ENCODE measurements at regions not wholly inside any gene's neighbourhood (a gene's known extent, or its start where the extent isn't known, plus 50 kb on each side); places are given as distances from the start of the nearest gene placed in this dataset.

- no peak for DNase-seq
These were observed 187.0 kb downstream of the AASDH start for GRCh38 chr4:56200275-56200674.

GRCh38 chr4:56198265-56198664 is 189.0 kb downstream of the AASDH start:
- no peak for DNase-seq

- no peak for DNase-seq
These were observed 189.9 kb downstream of the AASDH start for GRCh38 chr4:56197387-56197786.

GRCh38 chr4:56195025-56195424 is 192.3 kb downstream of the AASDH start:
- DNase-seq, result no peak

- DNase-seq, result no peak
These were observed 195.8 kb downstream of the AASDH start for GRCh38 chr4:56191534-56191933.

DNA sequence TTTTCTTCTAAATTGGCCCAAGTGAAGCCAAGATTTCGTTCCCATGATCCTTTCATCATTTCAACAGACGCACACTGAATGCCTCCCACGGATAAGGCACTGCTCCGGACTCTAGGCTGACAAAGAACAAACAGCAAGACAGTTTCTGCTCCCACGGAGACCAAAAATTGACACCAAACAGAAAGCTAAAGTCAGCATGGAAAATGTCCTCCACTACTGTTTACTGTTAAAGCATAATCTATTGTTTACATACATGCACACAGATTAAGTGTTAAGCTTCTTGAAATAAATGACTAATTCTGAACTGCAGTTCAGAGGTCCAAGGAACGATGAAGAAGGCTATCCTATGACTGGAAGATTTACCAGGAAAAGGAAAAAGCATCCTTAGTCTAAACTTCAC is 199.6 kb downstream of the AASDH start:
- no peak for DNase-seq

- no peak for DNase-seq
These were observed 200.3 kb downstream of the AASDH start for GRCh38 chr4:56186808-56187523.

DNA sequence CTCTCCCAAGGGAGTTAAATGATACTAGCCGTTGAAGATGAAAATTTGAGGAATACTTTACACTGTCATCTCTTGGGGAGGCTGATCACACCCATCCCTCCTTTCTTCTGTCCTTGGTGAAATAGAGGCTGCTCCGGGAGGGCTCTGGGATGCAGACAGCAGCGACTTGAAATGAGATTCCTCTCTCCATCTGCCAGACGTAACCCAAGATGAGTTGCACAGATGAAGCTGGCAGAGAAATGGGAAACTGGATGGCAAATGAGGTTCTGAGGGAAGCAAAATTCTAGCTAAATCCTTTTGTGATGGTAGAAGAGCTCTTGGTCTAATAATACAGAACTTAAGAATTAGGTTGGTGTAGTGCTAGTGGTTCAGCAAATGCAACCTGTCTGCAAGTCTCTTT is 201.4 kb downstream of the AASDH start:
- DNase-seq, result no peak

- DNase-seq, result no peak
These were observed 203.1 kb downstream of the AASDH start for GRCh38 chr4:56184214-56184613.

DNA sequence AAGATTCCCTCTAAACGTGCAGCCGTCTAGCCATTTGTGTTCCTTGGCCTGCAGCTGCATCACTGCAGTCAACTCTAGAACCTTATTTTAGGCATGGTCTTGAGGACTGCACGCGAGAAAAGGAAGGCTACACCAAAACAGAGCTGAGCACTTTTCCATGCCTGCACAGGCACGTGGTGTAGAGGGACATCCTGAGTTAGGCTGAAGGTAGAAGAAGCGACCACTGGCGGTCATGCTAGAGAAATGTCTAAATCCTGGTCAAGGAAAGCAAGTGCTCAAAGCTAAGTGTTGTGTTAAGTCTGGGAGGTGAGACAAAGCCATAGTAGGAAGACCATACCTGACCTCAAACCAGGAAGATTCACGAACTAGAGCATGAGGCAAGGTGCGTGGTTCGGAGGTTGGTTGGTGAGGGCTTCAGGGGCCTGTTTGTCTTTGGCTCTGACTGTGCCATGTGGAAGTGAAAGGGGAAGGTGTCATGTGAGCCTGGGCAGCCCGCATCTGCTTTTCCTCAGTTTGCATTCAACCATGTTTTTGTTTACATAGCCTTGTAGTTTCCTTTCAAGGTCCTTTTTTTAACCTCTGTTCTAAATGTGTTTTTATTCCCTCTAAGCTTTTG is 203.8 kb downstream of the AASDH start:
- DNase-seq, result no peak

GRCh38 chr4:56182356-56182755 is 204.9 kb downstream of the AASDH start:
- DNase-seq, result no peak

DNA sequence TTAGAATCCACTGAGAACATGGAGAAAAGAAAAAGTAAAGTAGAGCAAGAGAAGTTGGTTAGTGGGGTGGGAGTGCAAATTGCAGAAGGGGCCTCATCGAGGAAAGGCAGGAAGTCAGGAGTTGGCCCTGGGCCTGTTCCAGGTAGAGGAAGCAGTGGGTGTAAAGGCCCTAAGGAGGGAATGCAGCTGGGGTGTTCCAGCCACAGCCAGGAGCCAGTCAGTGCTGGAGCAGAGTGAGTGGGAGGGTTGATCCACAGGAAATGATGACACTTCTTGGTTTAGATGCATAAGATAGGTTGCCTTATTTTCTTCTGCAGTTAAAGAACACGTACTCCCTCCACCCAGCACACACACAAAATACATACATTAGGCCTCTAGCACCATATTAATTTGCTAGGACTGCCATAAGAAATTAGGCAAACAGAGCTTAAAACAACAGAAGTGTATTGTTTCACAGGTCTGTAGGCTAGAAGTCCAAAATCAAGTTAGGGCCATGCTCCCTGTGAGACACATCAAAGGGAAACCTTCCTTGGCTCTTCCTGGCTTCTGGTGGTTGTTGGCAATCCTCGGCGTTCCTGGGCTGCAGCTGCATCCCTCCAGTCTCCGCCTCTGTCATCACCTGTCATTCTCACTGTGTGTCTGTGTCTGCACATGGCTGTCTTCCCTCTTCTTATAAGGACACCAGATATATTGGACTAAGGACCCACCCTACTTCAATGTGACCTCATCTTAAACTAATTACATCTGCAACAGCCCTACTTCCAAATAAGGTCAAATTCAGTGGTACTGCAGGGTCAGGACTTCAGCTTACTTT is 205.9 kb downstream of the AASDH start:
- DNase-seq, result no peak

DNA sequence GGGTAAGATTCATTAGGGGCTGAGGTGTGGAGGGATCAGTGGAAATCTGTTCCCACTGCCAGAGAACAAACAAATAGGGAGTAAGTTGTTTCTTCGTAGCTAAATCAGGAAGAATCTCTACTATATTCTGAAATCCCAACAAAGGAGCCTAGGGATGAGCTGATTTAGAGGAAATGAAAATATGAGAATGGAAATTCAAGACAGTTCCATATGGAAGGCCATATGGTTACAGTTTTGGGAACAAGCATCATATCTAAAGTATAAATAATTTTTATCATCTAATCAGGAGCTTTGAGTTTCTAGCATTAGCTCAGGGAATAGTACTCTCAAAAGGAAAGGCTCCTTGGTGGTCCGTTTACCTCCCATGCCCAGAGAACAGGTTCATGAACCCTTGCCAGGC is 218.2 kb downstream of the AASDH start:
- no peak for DNase-seq

- peak; percentile 56 for DNase-seq
These were observed 216.2 kb downstream of the CEP135 start for GRCh38 chr4:56164907-56165306.

- no peak for DNase-seq
These were observed 211.9 kb downstream of the CEP135 start for GRCh38 chr4:56160636-56161035.

GRCh38 chr4:56158483-56158882 is 209.7 kb downstream of the CEP135 start:
- DNase-seq, result no peak

GRCh38 chr4:56156141-56156540 is 207.4 kb downstream of the CEP135 start:
- no peak for DNase-seq

DNA sequence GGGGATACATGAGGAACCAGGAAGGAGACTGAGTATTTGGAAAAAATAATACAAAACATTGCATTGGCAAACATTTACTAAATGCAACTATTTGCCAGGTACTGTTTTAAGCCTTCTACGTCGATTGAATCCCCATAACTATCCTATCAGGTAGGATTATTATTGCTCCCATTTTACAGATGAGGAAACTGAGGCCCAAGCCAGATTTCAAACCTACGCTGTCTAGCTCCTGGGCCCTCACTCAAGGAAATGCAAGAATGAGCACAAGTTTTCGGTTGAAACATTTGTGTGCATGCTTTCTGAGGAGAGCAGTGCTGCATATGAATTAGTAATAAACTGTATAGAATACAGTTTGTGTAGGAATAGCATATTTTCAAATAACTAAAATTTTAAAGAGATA is 206.7 kb downstream of the CEP135 start:
- DNase-seq, result no peak

GRCh38 chr4:56149591-56149990 is 200.8 kb downstream of the CEP135 start:
- no peak for DNase-seq

DNA sequence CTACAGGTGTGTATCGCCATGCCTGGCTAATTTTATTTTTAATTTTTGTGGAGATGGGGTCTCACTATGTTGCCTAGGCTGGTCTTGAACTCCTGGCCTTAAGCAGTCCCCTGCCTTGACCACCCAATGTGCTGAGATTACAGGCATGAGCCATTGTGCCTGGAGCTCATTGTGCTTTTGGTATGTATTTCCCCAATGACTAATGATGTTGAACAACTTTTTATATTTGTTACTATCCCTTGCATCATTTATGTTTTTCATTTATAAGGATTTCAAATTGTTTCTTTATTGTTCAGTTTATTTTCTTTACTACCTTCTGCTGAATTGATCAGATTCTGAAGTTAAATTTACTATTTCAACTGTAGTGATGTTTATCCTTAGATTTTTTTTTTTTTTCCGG is 199.7 kb downstream of the CEP135 start:
- DNase-seq, result no peak

- no peak for DNase-seq
These were observed 198.6 kb downstream of the CEP135 start for GRCh38 chr4:56147371-56147770.

DNA sequence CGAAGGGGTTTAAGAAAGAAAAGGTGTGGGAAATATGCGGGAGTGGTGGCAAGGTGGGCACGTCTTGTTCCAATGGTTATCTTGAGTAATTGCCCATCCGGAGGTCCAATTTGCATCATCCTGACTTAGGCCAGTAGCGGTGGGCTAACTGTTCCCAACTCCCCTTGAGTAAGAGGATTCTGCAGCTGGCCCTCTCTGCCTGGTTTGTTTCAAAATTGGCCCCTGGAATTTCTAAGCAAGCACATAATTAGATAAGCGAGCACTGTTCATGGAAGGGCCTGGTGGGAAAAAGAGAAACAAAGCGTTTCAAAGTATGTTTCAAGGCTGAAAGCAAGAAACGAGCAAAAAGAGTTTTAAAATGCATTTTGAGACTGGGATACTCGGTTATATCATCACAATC is 198.2 kb downstream of the CEP135 start:
- no peak for DNase-seq

DNA sequence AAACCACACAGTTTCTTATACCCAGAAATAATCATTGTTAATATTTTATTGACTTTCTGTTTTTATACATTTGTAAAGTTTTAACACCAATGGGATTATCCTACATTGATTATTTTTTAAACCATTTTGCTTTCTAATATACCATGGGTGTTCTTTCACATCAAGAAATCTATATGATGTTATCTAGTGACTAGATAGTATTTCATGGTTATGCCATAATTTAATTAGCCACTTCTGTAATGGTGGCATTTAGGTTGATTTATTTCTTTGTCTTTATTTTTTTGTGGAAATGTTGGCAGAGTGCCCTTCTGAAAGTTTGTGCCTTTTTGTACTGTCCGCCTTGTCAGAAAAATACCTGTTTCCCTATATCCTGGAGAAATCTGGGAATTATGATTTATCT is 193.3 kb downstream of the CEP135 start:
- DNase-seq, result no peak
